ENCODE measurements at regions not wholly inside any gene's neighbourhood (a gene's known extent, or its start where the extent isn't known, plus 50 kb on each side); places are given as distances from the start of the nearest gene placed in this dataset.

GRCh38 chr20:54343634-54344033 lies 131.8 kb upstream of the DOK5 start:
- H3K4me3 ChIP-seq (ENCODE audit: low read length) = no peak overlapping the region
- no peak overlapping the region for H3K9ac ChIP-seq (ENCODE audit: low read length)
- no peaks in the 10 kb centered on the region for H3K36me3 ChIP-seq (ENCODE audit: insufficient read depth, low read length)
- no peaks in the 10 kb centered on the region for H3F3A ChIP-seq (ENCODE audit: insufficient read depth, low read length, poor library complexity, severe bottlenecking)
- H3K4me2 ChIP-seq (ENCODE audit: low read length) = no peak overlapping the region
- H3K27me3 ChIP-seq (ENCODE audit: insufficient read depth, low read depth, low read length) = no peaks in the 10 kb centered on the region
- H3K27ac ChIP-seq (ENCODE audit: low read length) = no peak overlapping the region
- H3K79me2 ChIP-seq (replicated peaks; ENCODE audit: insufficient read depth, low read length) = no peaks in the 10 kb centered on the region
- no peaks in the 10 kb centered on the region for H3K9me3 ChIP-seq (ENCODE audit: low read length)
- no peak overlapping the region for H2AFZ ChIP-seq (ENCODE audit: low read depth, low read length)
- H3K9me2 ChIP-seq (ENCODE audit: insufficient read depth, low read length) = no peaks in the 10 kb centered on the region
- TF ChIP-seq POLR2AphosphoS5 (IDR thresholded peaks at IDR 0.05) = no peak
- no peak for TF ChIP-seq REST (IDR thresholded peaks at IDR 0.05; ENCODE audit: borderline replicate concordance)
- TF ChIP-seq TAF1 (IDR thresholded peaks at IDR 0.05; ENCODE audit: low read depth) = no peak
- TF ChIP-seq RAD21 (conservative IDR thresholded peaks at IDR 0.05) = no peak
- TF ChIP-seq SMC3 (conservative IDR thresholded peaks at IDR 0.05; ENCODE audit: poor library complexity) = no peak
- H4K20me1 ChIP-seq (ENCODE audit: insufficient read depth) = no peaks in the 10 kb centered on the region

GRCh38 chr20:54344832-54345231 lies 130.6 kb upstream of the DOK5 start:
- H4K20me1 ChIP-seq (ENCODE audit: insufficient read depth) = no peaks in the 10 kb centered on the region
- H3K36me3 ChIP-seq (ENCODE audit: insufficient read depth, low read length) = no peaks in the 10 kb centered on the region
- H3F3A ChIP-seq (ENCODE audit: insufficient read depth, low read length, poor library complexity, severe bottlenecking) = no peaks in the 10 kb centered on the region
- no peaks in the 10 kb centered on the region for H3K9me2 ChIP-seq (ENCODE audit: insufficient read depth, low read length)
- no peaks in the 10 kb centered on the region for H3K9me3 ChIP-seq (ENCODE audit: low read length)
- H3K27ac ChIP-seq (ENCODE audit: low read length) = no peak overlapping the region
- no peak for TF ChIP-seq SMC3 (conservative IDR thresholded peaks at IDR 0.05; ENCODE audit: poor library complexity)
- no peak for TF ChIP-seq MXI1 (conservative IDR thresholded peaks at IDR 0.05; ENCODE audit: poor library complexity, severe bottlenecking)
- TF ChIP-seq TAF1 (IDR thresholded peaks at IDR 0.05; ENCODE audit: low read depth) = no peak
- no peak for TF ChIP-seq EP300 (conservative IDR thresholded peaks at IDR 0.05; ENCODE audit: poor library complexity, severe bottlenecking)
- no peak for TF ChIP-seq REST (IDR thresholded peaks at IDR 0.05; ENCODE audit: borderline replicate concordance)
- TF ChIP-seq RAD21 (conservative IDR thresholded peaks at IDR 0.05) = no peak
- no peak for TF ChIP-seq CTCF (IDR thresholded peaks at IDR 0.05; ENCODE audit: poor library complexity, severe bottlenecking)
- TF ChIP-seq POLR2AphosphoS5 (IDR thresholded peaks at IDR 0.05) = no peak
- TF ChIP-seq EZH2 (IDR thresholded peaks at IDR 0.05; ENCODE audit: borderline replicate concordance, insufficient read depth, low read length, poor library complexity, severe bottlenecking) = no peak
- H3K79me2 ChIP-seq (replicated peaks; ENCODE audit: insufficient read depth, low read length) = no peaks in the 10 kb centered on the region
- H2AFZ ChIP-seq (ENCODE audit: low read depth, low read length) = no peak overlapping the region
- H3K9ac ChIP-seq (ENCODE audit: low read length) = no peak overlapping the region
- no peak overlapping the region for H3K4me3 ChIP-seq (ENCODE audit: low read length)
- no peaks in the 10 kb centered on the region for H3K27me3 ChIP-seq (ENCODE audit: insufficient read depth, low read depth, low read length)
- no peak overlapping the region for H3K4me2 ChIP-seq (ENCODE audit: low read length)
